ENCODE measurements at regions not wholly inside any gene's neighbourhood (a gene's known extent, or its start where the extent isn't known, plus 50 kb on each side); places are given as distances from the start of the nearest gene placed in this dataset.
A peak's percentile ranks its signal among the peaks of the same experiment; 100 is the strongest.

GRCh38 chr2:132255714-132256113 is 94.0 kb upstream of the ANKRD30BL start:
- TF ChIP-seq SMARCA4 (IDR thresholded peaks at IDR 0.05) (no peak), KLF6 (CRISPR knock-in tag; IDR thresholded peaks at IDR 0.05; ENCODE audit: borderline replicate concordance) (no peak), MTA2 (IDR thresholded peaks at IDR 0.05; ENCODE audit: low read depth) (no peak), CBFA2T3 (IDR thresholded peaks at IDR 0.05) (no peak), ZNF395 (CRISPR knock-in tag; IDR thresholded peaks at IDR 0.05) (no peak), EP400 (IDR thresholded peaks at IDR 0.05) (no peak), BCOR (IDR thresholded peaks at IDR 0.05) (no peak), ETV5 (CRISPR knock-in tag; IDR thresholded peaks at IDR 0.05; ENCODE audit: low read depth) (no peak), RNF2 (IDR thresholded peaks at IDR 0.05) (no peak), TEAD2 (tag; IDR thresholded peaks at IDR 0.05) (no peak)
- ChIA-PET CTCF (ENCODE audit: low intra/inter-chr PET ratio) (no interaction called here), POLR2A (no interaction called here)
- H3K9ac ChIP-seq (ENCODE audit: insufficient read depth in 1 of 2, low read depth in 2 of 2, low read length in 2 of 2): no peak overlapping the region
- no peak for FAIRE-seq
- 4% methylated on average over 15 of the region's 16 CpGs for WGBS (ENCODE audit: insufficient coverage, low coverage, missing lambda C conversion rate)
- H3K4me1 ChIP-seq (replicated peaks in 1 of 2; ENCODE audit: control insufficient read depth in 2 of 2, insufficient read depth in 2 of 2, low read length in 2 of 2): peaks cover 0 to 5% of the 10 kb centered on the region in 2 experiments; a peak in 1 of 5 replicates
- intact Hi-C loops (cut with micrococcal nuclease) (no loop called here), in situ Hi-C loops (cut with MboI) (no loop called here)
- no TSS peak for BruUV-seq (replicated peaks)
- H3K9me3 ChIP-seq (replicated peaks; ENCODE audit: control insufficient read depth, insufficient read depth, low read depth, low read length): no peaks in the 10 kb centered on the region
- no peaks in the 10 kb centered on the region; a peak in 1 of 5 replicates for H3K27me3 ChIP-seq (ENCODE audit: control insufficient read depth in 2 of 2, insufficient read depth in 2 of 2, low read length in 2 of 2)
- H3K4me3 ChIP-seq: no peak overlapping the region
- H4K20me1 ChIP-seq (replicated peaks; ENCODE audit: control insufficient read depth, insufficient read depth, low read length): no peaks in the 10 kb centered on the region
- no peaks in the 10 kb centered on the region for H3K9me1 ChIP-seq (ENCODE audit: control insufficient read depth, insufficient read depth, low read length)
- no peaks in the 10 kb centered on the region for H3K36me3 ChIP-seq (ENCODE audit: control insufficient read depth, insufficient read depth, low read length)
- ATAC-seq: no peak
- H2AFZ ChIP-seq (ENCODE audit: low read depth, low read length): no peak overlapping the region
- no peak overlapping the region for H3K27ac ChIP-seq (ENCODE audit: extremely low read depth, low read depth, low read length)
- H3K79me2 ChIP-seq (ENCODE audit: control insufficient read depth, insufficient read depth, low read length): no peaks in the 10 kb centered on the region
- peak in 1 of 4 experiments; percentile 1 for DNase-seq (ENCODE audit: extremely low read depth in 1 of 4, low spot score in 3 of 4)
- H3K4me2 ChIP-seq (ENCODE audit: insufficient read depth, low read length): no peak overlapping the region
